ENCODE measurements at regions not wholly inside any gene's neighbourhood (a gene's known extent, or its start where the extent isn't known, plus 50 kb on each side); places are given as distances from the start of the nearest gene placed in this dataset.

DNA sequence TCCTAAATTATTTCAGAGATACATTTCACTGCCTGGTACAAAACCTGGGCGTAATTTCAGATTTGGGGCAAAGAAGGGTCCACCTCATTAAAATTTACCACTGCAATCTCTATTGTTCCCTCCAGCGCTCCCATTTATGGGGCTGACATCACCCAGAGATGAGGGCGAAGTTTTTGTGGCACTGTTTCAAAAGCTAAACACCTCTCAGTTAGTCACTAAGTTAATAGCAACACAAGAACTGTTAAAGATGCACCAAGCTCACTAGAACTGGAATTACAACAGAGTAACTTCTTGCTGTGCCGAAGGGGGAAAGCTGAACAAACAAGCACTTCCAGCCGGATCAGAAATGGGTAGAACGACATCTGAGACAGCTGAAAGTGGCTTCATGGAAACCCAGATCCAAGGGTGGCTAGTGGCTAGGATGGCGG is 179.4 kb downstream of the GATA3 start:
- Mint-ChIP-seq H3K27ac (no peak overlapping the region), H3K27me3 (peaks cover 64% of the 10 kb centered on the region), H3K36me3 (ENCODE audit: insufficient read depth) (no peaks in the 10 kb centered on the region), H3K4me1 (ENCODE audit: low read depth) (no peaks in the 10 kb centered on the region), H3K4me3 (ENCODE audit: low read depth) (no peak overlapping the region), H3K9me3 (ENCODE audit: low read depth) (no peaks in the 10 kb centered on the region)
- TF ChIP-seq, protein P1, sequence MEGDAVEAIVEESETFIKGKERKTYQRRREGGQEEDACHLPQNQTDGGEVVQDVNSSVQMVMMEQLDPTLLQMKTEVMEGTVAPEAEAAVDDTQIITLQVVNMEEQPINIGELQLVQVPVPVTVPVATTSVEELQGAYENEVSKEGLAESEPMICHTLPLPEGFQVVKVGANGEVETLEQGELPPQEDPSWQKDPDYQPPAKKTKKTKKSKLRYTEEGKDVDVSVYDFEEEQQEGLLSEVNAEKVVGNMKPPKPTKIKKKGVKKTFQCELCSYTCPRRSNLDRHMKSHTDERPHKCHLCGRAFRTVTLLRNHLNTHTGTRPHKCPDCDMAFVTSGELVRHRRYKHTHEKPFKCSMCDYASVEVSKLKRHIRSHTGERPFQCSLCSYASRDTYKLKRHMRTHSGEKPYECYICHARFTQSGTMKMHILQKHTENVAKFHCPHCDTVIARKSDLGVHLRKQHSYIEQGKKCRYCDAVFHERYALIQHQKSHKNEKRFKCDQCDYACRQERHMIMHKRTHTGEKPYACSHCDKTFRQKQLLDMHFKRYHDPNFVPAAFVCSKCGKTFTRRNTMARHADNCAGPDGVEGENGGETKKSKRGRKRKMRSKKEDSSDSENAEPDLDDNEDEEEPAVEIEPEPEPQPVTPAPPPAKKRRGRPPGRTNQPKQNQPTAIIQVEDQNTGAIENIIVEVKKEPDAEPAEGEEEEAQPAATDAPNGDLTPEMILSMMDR (IDR thresholded peaks at IDR 0.05; ENCODE audit: unreplicated experiment) = no peak
- DNase-seq (ENCODE audit: low spot score, unreplicated experiment) = no peak

DNA sequence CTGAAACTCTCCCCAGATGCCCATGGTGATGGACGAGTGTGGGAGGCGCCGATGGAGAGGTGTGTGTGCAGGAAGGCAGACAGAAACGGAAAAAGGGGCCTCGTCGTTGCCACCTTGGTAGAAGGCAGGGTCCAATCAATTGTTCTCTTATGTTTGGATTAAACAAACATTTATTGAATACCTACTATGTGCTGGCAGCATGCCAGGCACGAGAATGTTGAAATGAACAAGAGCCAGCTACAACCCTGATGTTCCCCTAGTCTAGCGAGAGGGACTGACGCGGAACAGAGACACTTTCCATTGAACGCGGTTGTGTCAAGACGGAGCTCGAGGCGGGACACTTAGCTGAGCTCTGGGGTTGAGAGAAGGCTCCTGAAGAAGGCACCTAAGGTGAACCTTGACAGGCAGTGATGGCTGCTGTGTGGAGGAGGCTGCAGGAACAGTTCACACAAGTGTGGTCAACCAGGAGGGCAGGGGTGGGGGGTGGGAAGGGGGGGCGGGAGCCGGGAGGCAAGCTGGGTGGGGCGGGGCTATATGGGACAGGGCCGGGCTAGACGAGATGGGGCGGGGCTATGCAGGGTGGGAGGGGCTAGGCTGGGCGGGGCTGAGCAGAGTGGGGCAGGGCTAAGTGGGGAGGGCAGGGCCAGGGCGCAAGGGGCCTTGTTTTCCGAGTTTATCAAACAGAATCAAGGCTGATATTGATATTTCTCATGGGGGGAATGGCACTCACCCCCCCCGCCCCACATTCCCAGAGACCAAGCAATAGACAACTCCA is 181.0 kb downstream of the GATA3 start:
- no peak for DNase-seq (ENCODE audit: low spot score, unreplicated experiment)
- Mint-ChIP-seq H3K4me1 (ENCODE audit: low read depth) (no peaks in the 10 kb centered on the region), H3K27ac (no peak overlapping the region), H3K4me3 (ENCODE audit: low read depth) (no peak overlapping the region), H3K36me3 (ENCODE audit: insufficient read depth) (no peaks in the 10 kb centered on the region), H3K9me3 (ENCODE audit: low read depth) (no peaks in the 10 kb centered on the region), H3K27me3 (peaks cover 68% of the 10 kb centered on the region)
- TF ChIP-seq, protein P1 (IDR thresholded peaks at IDR 0.05; ENCODE audit: unreplicated experiment) = no peak

DNA sequence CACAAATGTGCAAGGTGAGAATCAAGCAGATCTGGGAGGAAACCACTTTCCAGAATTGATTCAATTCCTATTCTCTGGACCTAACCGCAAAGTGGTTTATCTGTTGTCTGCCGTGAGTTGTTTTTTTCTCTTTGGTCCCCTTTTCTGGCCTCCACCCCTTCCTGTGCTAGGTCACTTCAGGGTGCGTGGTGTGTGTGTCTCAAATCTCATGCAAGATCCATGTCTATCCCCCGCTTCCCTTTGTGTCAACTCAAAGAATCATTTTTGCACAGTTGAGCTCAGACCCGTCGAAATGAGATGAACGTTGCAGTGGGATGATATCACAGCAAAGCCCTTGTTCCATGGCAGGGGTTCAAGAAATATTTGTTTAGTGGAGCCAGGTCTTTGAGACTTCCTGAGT is 184.5 kb downstream of the GATA3 start:
- Mint-ChIP-seq H3K4me3 (ENCODE audit: low read depth) (no peak overlapping the region), H3K27ac (no peak overlapping the region), H3K27me3 (peaks cover 54% of the 10 kb centered on the region), H3K9me3 (ENCODE audit: low read depth) (no peaks in the 10 kb centered on the region), H3K4me1 (ENCODE audit: low read depth) (no peaks in the 10 kb centered on the region), H3K36me3 (ENCODE audit: insufficient read depth) (no peaks in the 10 kb centered on the region)
- TF ChIP-seq, protein P1 (IDR thresholded peaks at IDR 0.05; ENCODE audit: unreplicated experiment) = no peak
- DNase-seq (ENCODE audit: low spot score, unreplicated experiment) = no peak

DNA sequence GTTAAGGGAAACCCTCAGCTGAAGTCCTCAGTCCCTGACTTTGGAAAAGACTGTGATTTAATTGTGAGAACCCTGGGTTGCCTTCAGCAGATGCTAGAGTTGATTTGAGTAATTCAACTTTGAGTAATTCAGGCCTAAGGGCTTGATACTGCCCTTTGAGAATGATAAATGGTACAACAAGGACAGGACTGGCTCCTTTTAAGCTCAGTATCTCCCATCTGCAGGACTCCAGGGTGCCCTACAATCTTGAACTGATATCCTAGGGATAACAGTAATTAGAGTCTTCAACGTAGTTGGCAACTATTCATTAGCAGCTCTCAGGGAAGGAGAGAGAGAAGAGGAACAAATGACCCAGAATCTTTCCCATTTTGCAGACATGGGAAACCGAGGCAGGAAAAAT is 186.4 kb downstream of the GATA3 start:
- no peak overlapping the region for H3K27ac Mint-ChIP-seq
- H3K36me3 Mint-ChIP-seq (ENCODE audit: insufficient read depth) = no peaks in the 10 kb centered on the region
- H3K4me1 Mint-ChIP-seq (ENCODE audit: low read depth) = no peaks in the 10 kb centered on the region
- no peaks in the 10 kb centered on the region for H3K9me3 Mint-ChIP-seq (ENCODE audit: low read depth)
- H3K27me3 Mint-ChIP-seq = peaks cover 56% of the 10 kb centered on the region
- H3K4me3 Mint-ChIP-seq (ENCODE audit: low read depth) = no peak overlapping the region
- no peak for DNase-seq (ENCODE audit: low spot score, unreplicated experiment)
- TF ChIP-seq, protein P1 (IDR thresholded peaks at IDR 0.05; ENCODE audit: unreplicated experiment) = no peak

DNA sequence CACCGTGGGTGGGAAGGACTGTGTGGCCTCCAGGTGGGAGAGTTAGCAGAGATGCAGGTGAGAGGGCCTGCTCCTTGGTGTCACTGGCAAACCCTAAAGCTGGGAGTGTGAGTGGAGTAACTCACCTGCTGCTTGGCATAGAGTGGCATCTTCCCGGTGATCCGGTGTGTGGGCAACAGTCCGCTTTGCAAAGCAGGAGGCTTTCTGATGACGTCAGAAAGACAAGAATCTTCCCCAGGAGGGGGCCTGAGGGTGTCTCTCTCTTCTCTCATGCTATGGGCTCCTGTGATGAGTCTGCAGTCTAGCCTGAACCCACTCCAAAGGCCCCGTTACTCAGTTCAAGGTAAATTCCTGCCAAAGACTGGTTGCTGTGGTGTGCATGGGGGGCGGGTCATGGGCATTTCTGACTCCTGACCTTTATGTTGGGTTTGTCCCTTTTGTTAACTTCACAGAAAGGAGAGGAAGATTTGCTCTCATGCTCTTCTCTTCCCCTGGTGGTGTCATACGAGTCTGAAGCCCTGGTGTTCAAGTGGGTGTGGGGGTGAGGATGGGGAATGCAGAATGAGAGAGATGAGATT is 187.9 kb downstream of the GATA3 start:
- no peaks in the 10 kb centered on the region for H3K4me1 Mint-ChIP-seq (ENCODE audit: low read depth)
- H3K27ac Mint-ChIP-seq = no peak overlapping the region
- no peak overlapping the region for H3K4me3 Mint-ChIP-seq (ENCODE audit: low read depth)
- DNase-seq (ENCODE audit: low spot score, unreplicated experiment) = no peak
- peaks cover 3% of the 10 kb centered on the region for H3K9me3 Mint-ChIP-seq (ENCODE audit: low read depth)
- no peaks in the 10 kb centered on the region for H3K36me3 Mint-ChIP-seq (ENCODE audit: insufficient read depth)
- TF ChIP-seq, protein P1 (IDR thresholded peaks at IDR 0.05; ENCODE audit: unreplicated experiment) = no peak
- peaks cover 48% of the 10 kb centered on the region for H3K27me3 Mint-ChIP-seq

Measured in progenitor cell of endocrine pancreas (in vitro differentiated cells).